ENCODE measurements at regions not wholly inside any gene's neighbourhood (a gene's known extent, or its start where the extent isn't known, plus 50 kb on each side); places are given as distances from the start of the nearest gene placed in this dataset.

GRCh38 chr17:63082273-63082861, 116.3 kb downstream of the TANC2 start:
- Histone ChIP-seq H4K20me1 (ENCODE audit: insufficient read depth) (no peaks in the 10 kb centered on the region), H3K9ac (no peak overlapping the region), H3K4me1 (ENCODE audit: control insufficient read depth in 1 of 2, insufficient read depth in 2 of 2, low read depth in 1 of 2, low read length in 1 of 2) (peaks cover 7 to 20% of the 10 kb centered on the region in 2 experiments; a peak in 3 of 4 replicates), H3K4me2 (no peak overlapping the region; the same call in 1 of the 2 replicates), H3K9me3 (no peaks in the 10 kb centered on the region), H2AFZ (ENCODE audit: low read depth) (no peak overlapping the region), H3K9me2 (no peaks in the 10 kb centered on the region), H3K27me3 (ENCODE audit: insufficient read depth) (no peaks in the 10 kb centered on the region), H3K4me3 (ENCODE audit: low read depth in 2 of 2, low read length in 1 of 2) (no peak overlapping the region), H3K27ac (ENCODE audit: low read depth in 2 of 2, low read length in 1 of 2) (peak overlapping the region; percentile 59 to 62), H3F3A (replicated peaks; ENCODE audit: insufficient read depth) (peaks cover 25% of the 10 kb centered on the region), H3K79me2 (ENCODE audit: insufficient read depth) (peaks cover 98% of the 10 kb centered on the region), H3K36me3 (replicated peaks in 1 of 2; ENCODE audit: control insufficient read depth in 1 of 2, insufficient read depth in 2 of 2, low read length in 1 of 2) (peaks cover 18 to 25% of the 10 kb centered on the region in 2 experiments)
- WGBS (ENCODE audit: low lambda C conversion rate) = 86% methylated on average over 2 of the region's 2 CpGs
- TF ChIP-seq FOXJ3 (CRISPR knock-in tag; IDR thresholded peaks at IDR 0.05) (no peak), RAD21 (IDR thresholded peaks at IDR 0.05; ENCODE audit: low read length) (peak; percentile 87), SMC3 (IDR thresholded peaks at IDR 0.05; ENCODE audit: low read depth, low read length) (peak; percentile 64), CTCF (IDR thresholded peaks at IDR 0.05) (peak; percentile 85), TCF12 (IDR thresholded peaks at IDR 0.05) (no peak)
- POLR2A ChIA-PET = no interaction called here
- CTCF ChIA-PET = interaction anchor here (0.6 to 5.3 kb wide), 61 partner anchors 9 to 616 kb away, joined by 3 to 98 read pairs (median 5); no protein-coding TSS in a partner anchor
- DNase-seq = peak; percentile 19

- Histone ChIP-seq H2AFZ (ENCODE audit: low read depth) (no peak overlapping the region), H3K4me2 (no peak overlapping the region; the same call in 1 of the 2 replicates), H3K36me3 (replicated peaks in 1 of 2; ENCODE audit: control insufficient read depth in 1 of 2, insufficient read depth in 2 of 2, low read length in 1 of 2) (peaks cover 17 to 24% of the 10 kb centered on the region in 2 experiments), H3K27ac (ENCODE audit: low read depth in 2 of 2, low read length in 1 of 2) (peak overlapping the region; percentile 59 to 62), H3K79me2 (ENCODE audit: insufficient read depth) (peaks cover 98% of the 10 kb centered on the region), H3K9ac (0 out of 2 replicates have a peak overlapping the region, but pooled peaks have one; percentile 0), H3K9me2 (no peaks in the 10 kb centered on the region), H3K9me3 (no peaks in the 10 kb centered on the region), H3F3A (replicated peaks; ENCODE audit: insufficient read depth) (peaks cover 25% of the 10 kb centered on the region), H3K27me3 (ENCODE audit: insufficient read depth) (no peaks in the 10 kb centered on the region), H4K20me1 (ENCODE audit: insufficient read depth) (no peaks in the 10 kb centered on the region), H3K4me3 (ENCODE audit: low read depth in 2 of 2, low read length in 1 of 2) (no peak overlapping the region), H3K4me1 (ENCODE audit: control insufficient read depth in 1 of 2, insufficient read depth in 2 of 2, low read depth in 1 of 2, low read length in 1 of 2) (peaks cover 7 to 20% of the 10 kb centered on the region in 2 experiments; a peak in 3 of 4 replicates)
- CTCF ChIA-PET = interaction anchor here (0.6 to 5.3 kb wide), 52 partner anchors 10 to 616 kb away, joined by 3 to 98 read pairs (median 5); no protein-coding TSS in a partner anchor
- DNase-seq = no peak
- POLR2A ChIA-PET = no interaction called here
- WGBS (ENCODE audit: low lambda C conversion rate) = 50% methylated on average over 1 of the region's 1 CpG
- TF ChIP-seq MAX (IDR thresholded peaks at IDR 0.05; ENCODE audit: low read depth) (0 out of 2 replicates have a peak, but pooled peaks have one; percentile 28), NFIC (IDR thresholded peaks at IDR 0.05; ENCODE audit: borderline replicate concordance) (peak; percentile 54; the same call in 1 of the 2 replicates), YY1 (IDR thresholded peaks at IDR 0.05; ENCODE audit: low read depth) (no peak), POLR2AphosphoS5 (IDR thresholded peaks at IDR 0.05; ENCODE audit: low read depth, low read length) (no peak), MXI1 (IDR thresholded peaks at IDR 0.05; ENCODE audit: low read depth, low read length) (no peak), RFX5 (IDR thresholded peaks at IDR 0.05; ENCODE audit: low read length) (no peak), MEF2A (IDR thresholded peaks at IDR 0.05; ENCODE audit: borderline replicate concordance, low read depth) (no peak), FOXM1 (IDR thresholded peaks at IDR 0.05; ENCODE audit: low read depth) (no peak), IRF3 (IDR thresholded peaks at IDR 0.05; ENCODE audit: low read depth, low read length) (no peak), EZH2phosphoT487 (IDR thresholded peaks at IDR 0.05; ENCODE audit: borderline replicate concordance, low read depth) (no peak), RXRA (IDR thresholded peaks at IDR 0.05; ENCODE audit: borderline replicate concordance, low read depth) (no peak), NRF1 (IDR thresholded peaks at IDR 0.05; ENCODE audit: low read depth, low read length) (no peak), JUND (IDR thresholded peaks at IDR 0.05) (peak; percentile 54), RAD21 (IDR thresholded peaks at IDR 0.05; ENCODE audit: low read length) (no peak), SIN3A (IDR thresholded peaks at IDR 0.05; ENCODE audit: borderline replicate concordance, low read depth, low read length) (no peak), USF2 (IDR thresholded peaks at IDR 0.05; ENCODE audit: borderline replicate concordance, low read depth, low read length) (no peak), ZBTB33 (IDR thresholded peaks at IDR 0.05; ENCODE audit: borderline replicate concordance, low read depth) (no peak), TEAD4 (IDR thresholded peaks at IDR 0.05; ENCODE audit: borderline replicate concordance, insufficient read depth) (no peak), FOXJ3 (CRISPR knock-in tag; IDR thresholded peaks at IDR 0.05) (no peak)
Observed at GRCh38 chr17:63082952-63083351, 116.9 kb downstream of the TANC2 start.
